Mesenchymal stem cell (in vitro differentiated cells and primary cell): ENCODE measurements at regions not wholly inside any gene's neighbourhood (a gene's known extent, or its start where the extent isn't known, plus 50 kb on each side); places are given as distances from the start of the nearest gene placed in this dataset.

ENCODE experiments used
- DNase-seq: peaks from one replicate; pipeline ENCODE4 v3.0.0-alpha.2; 2013
- H2AFZ ChIP-seq: one replicate; pipeline ENCODE4 v1.6.1; 2013; ENCODE audit warnings: low read depth, mild to moderate bottlenecking, control low read depth, inconsistent platforms, low read length, moderate library complexity
- H2AK5ac ChIP-seq: 2 replicates; pipeline ENCODE4 v1.6.1; 2013; ENCODE audit warnings: low read length, moderate library complexity, mild to moderate bottlenecking, inconsistent platforms; ENCODE audit not compliant: severe bottlenecking
- H2BK120ac ChIP-seq: one replicate; pipeline ENCODE4 v1.6.1; 2013; ENCODE audit warnings: low read depth, mild to moderate bottlenecking, inconsistent platforms, low read length, moderate library complexity
- H2BK12ac ChIP-seq, 2 experiments: one replicate each; pipeline ENCODE4 v1.6.1; 2013; ENCODE audit warnings: inconsistent platforms in 2 of 2, low read length in 2 of 2, mild to moderate bottlenecking in 2 of 2, moderate library complexity in 2 of 2, control low read depth in 1 of 2
- H2BK15ac ChIP-seq: one replicate; pipeline ENCODE4 v1.6.1; 2013; ENCODE audit warnings: mild to moderate bottlenecking, low read depth, inconsistent platforms; ENCODE audit not compliant: poor library complexity, severe bottlenecking
- H2BK5ac ChIP-seq: 2 replicates; pipeline ENCODE4 v1.6.1; 2013; ENCODE audit warnings: low read depth, mild to moderate bottlenecking, low read length, control low read depth, inconsistent platforms; ENCODE audit not compliant: poor library complexity, severe bottlenecking
- H3K14ac ChIP-seq, 2 experiments: one replicate each; pipeline ENCODE4 v1.6.1; 2013; ENCODE audit warnings: inconsistent platforms in 2 of 2, low read length in 2 of 2, control low read depth in 1 of 2, mild to moderate bottlenecking in 1 of 2, moderate library complexity in 1 of 2
- H3K18ac ChIP-seq, 2 experiments: one replicate each; pipeline ENCODE4 v1.6.1; 2013; ENCODE audit warnings: inconsistent platforms in 2 of 2, low read length in 2 of 2, control low read depth in 1 of 2, low read depth in 1 of 2, mild to moderate bottlenecking in 1 of 2
- H3K23ac ChIP-seq, 2 experiments: one replicate each; pipeline ENCODE4 v1.6.1; 2013; ENCODE audit warnings: inconsistent platforms in 2 of 2, low read length in 2 of 2, mild to moderate bottlenecking in 2 of 2, moderate library complexity in 2 of 2, control low read depth in 1 of 2
- H3K27ac ChIP-seq: 2 replicates; pipeline ENCODE4 v1.5.1; 2013; ENCODE audit warnings: mild to moderate bottlenecking, moderate library complexity, low read length, control low read depth, inconsistent platforms; ENCODE audit not compliant: poor library complexity, severe bottlenecking
- H3K27me3 ChIP-seq, 2 experiments: 2 replicates each; pipeline versions ENCODE4 v1.6.1 to v1.7.0; 2013; ENCODE audit warnings: low read length in 2 of 2, mild to moderate bottlenecking in 2 of 2, moderate library complexity in 2 of 2, control low read depth in 1 of 2, inconsistent platforms in 1 of 2; ENCODE audit not compliant: control insufficient read depth in 1 of 2, insufficient read depth in 1 of 2
- H3K36me3 ChIP-seq, 2 experiments: 2 replicates each; pipeline versions ENCODE4 v1.6.1 to v1.7.0; 2013; ENCODE audit warnings: low read length in 2 of 2, control low read depth in 1 of 2, inconsistent platforms in 1 of 2, low read depth in 1 of 2, mild to moderate bottlenecking in 1 of 2; ENCODE audit not compliant: insufficient read depth in 2 of 2, control insufficient read depth in 1 of 2
- H3K4ac ChIP-seq, 2 experiments: one replicate each; pipeline ENCODE4 v1.6.1; 2013; ENCODE audit warnings: inconsistent platforms in 2 of 2, low read length in 2 of 2, mild to moderate bottlenecking in 2 of 2, moderate library complexity in 2 of 2, control low read depth in 1 of 2, low read depth in 1 of 2
- H3K4me1 ChIP-seq: 2 replicates; pipeline ENCODE4 v1.6.1; 2013; ENCODE audit warnings: low read depth, low read length, control low read depth; ENCODE audit not compliant: control insufficient read depth, insufficient read depth
- H3K4me2 ChIP-seq: 2 replicates; pipeline ENCODE4 v1.6.1; 2013; ENCODE audit warnings: low read length, mild to moderate bottlenecking, inconsistent platforms; ENCODE audit not compliant: poor library complexity, severe bottlenecking
- H3K4me3 ChIP-seq, 2 experiments: 2 replicates each; pipeline versions ENCODE4 v1.5.1 to v1.7.0; 2013; ENCODE audit warnings: low read length in 2 of 2, mild to moderate bottlenecking in 2 of 2, control low read depth in 1 of 2, low read depth in 1 of 2; ENCODE audit not compliant: insufficient read depth in 1 of 2
- H3K79me1 ChIP-seq: replicated peaks from 2 replicates; pipeline ENCODE4 v1.6.1; 2013; ENCODE audit warnings: mild to moderate bottlenecking, control low read depth, low read length, inconsistent platforms; ENCODE audit not compliant: poor library complexity, severe bottlenecking
- H3K9ac ChIP-seq: 2 replicates; pipeline ENCODE4 v1.7.0; 2013; ENCODE audit warnings: mild to moderate bottlenecking, low read length, moderate library complexity
- H3K9me3 ChIP-seq: 2 replicates; pipeline ENCODE4 v1.7.0; 2013; ENCODE audit warnings: mild to moderate bottlenecking, low read length; ENCODE audit not compliant: control insufficient read depth
- H4K8ac ChIP-seq: one replicate; pipeline ENCODE4 v1.6.1; 2013; ENCODE audit warnings: inconsistent platforms, mild to moderate bottlenecking, low read length, moderate library complexity
- H4K91ac ChIP-seq: one replicate; pipeline ENCODE4 v1.6.1; 2013; ENCODE audit warnings: mild to moderate bottlenecking, low read length, inconsistent platforms
- WGBS: methylation state at CpG from one replicate; pipeline ENCODE4 v1.1.7; 2013; ENCODE audit warnings: mixed read lengths; 5-methylcytosine and 5-hydroxymethylcytosine counted together

DNA sequence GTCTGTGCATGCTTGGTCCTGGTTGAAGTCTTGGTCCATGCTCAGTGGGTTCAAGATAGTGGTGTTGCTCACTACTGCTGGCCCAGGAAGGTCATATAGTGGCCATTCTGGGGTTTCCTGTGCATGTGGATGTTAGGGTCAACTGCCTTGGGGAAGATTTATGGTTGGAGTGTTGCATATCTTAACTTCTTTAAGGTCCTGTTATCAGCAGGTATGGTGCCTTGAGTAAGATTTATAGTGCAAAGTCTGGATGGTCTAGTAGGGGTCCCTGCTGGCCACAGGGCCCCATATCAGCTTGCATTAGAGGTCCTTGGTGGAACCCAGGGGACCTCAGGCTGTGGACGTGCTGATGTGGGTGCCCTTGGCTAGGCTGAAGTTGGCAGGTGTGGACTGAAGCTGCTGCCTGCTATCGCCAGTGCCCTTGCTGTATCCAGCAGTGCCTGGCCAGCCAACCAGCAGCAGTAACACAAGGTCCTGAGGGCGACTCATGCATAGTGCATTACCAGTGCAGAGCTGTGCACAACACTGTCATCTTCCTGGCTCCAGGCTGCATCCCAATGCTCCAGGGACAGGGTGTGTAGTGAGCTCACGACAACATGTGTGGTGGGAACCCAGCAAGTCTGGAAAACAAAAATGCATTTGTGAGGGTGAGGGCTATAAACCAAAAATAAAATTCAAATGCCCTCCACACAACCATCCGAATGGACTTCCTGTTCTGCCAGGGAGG is 61.0 kb downstream of the BEX3 start:
- no peaks in the 10 kb centered on the region for H3K9me3 ChIP-seq
- no peak overlapping the region for H2BK120ac ChIP-seq
- H3K4me3 ChIP-seq, result no peak overlapping the region
- no peak overlapping the region for H4K91ac ChIP-seq
- H3K4ac ChIP-seq, result no peak overlapping the region
- peaks cover 2% of the 10 kb centered on the region for H3K79me1 ChIP-seq
- H3K14ac ChIP-seq, result peak overlapping the region in 1 of 2 experiments; percentile 7
- WGBS, result 91% methylated on average over 5 of the region's 5 CpGs
- H3K9ac ChIP-seq, result no peak overlapping the region
- no peak overlapping the region for H3K18ac ChIP-seq
- peaks cover 0 to 7% of the 10 kb centered on the region in 2 experiments for H3K27me3 ChIP-seq
- no peak overlapping the region for H2BK15ac ChIP-seq
- no peak overlapping the region for H2BK12ac ChIP-seq
- H3K27ac ChIP-seq, result no peak overlapping the region
- no peak overlapping the region for H2BK5ac ChIP-seq
- no peak overlapping the region for H2AFZ ChIP-seq
- H3K23ac ChIP-seq, result no peak overlapping the region
- H2AK5ac ChIP-seq, result no peak overlapping the region
- H3K36me3 ChIP-seq, result no peaks in the 10 kb centered on the region
- no peak for DNase-seq
- no peak overlapping the region for H3K4me2 ChIP-seq
- H3K4me1 ChIP-seq, result peaks cover 5% of the 10 kb centered on the region
- no peak overlapping the region for H4K8ac ChIP-seq

DNA sequence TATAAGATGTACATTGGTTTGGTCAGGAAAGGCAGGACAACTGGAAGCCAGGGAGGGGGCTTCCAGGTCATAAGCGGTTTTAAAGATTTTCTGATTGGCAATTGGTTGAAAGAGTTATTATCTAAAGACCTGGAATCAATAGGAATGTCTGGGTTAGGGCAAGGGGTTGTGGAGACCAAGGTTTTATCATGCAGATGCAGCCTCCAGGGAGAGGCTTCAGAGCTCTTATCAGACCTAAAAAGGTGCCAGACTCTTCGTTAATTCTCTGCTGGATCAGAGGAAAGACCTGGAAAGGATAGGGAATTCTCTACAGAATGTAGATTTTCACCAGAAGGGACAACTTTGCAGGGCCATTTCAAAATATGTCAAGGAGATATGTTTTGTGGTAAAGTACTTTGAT is 62.8 kb downstream of the BEX3 start:
- Histone ChIP-seq H2AFZ (no peak overlapping the region), H3K27me3 (peaks cover 0 to 9% of the 10 kb centered on the region in 2 experiments), H3K4ac (no peak overlapping the region), H3K18ac (no peak overlapping the region), H2BK15ac (no peak overlapping the region), H2BK12ac (no peak overlapping the region), H2BK5ac (no peak overlapping the region), H3K79me1 (peaks cover 2% of the 10 kb centered on the region), H3K4me2 (no peak overlapping the region), H4K8ac (no peak overlapping the region), H3K9me3 (no peaks in the 10 kb centered on the region), H3K27ac (no peak overlapping the region), H3K9ac (no peak overlapping the region), H3K36me3 (no peaks in the 10 kb centered on the region), H2BK120ac (no peak overlapping the region), H3K4me3 (no peak overlapping the region), H4K91ac (no peak overlapping the region), H3K23ac (no peak overlapping the region), H3K14ac (no peak overlapping the region), H2AK5ac (no peak overlapping the region), H3K4me1 (peaks cover 5% of the 10 kb centered on the region)
- 46% methylated on average over 2 of the region's 2 CpGs for WGBS
- no peak for DNase-seq

DNA sequence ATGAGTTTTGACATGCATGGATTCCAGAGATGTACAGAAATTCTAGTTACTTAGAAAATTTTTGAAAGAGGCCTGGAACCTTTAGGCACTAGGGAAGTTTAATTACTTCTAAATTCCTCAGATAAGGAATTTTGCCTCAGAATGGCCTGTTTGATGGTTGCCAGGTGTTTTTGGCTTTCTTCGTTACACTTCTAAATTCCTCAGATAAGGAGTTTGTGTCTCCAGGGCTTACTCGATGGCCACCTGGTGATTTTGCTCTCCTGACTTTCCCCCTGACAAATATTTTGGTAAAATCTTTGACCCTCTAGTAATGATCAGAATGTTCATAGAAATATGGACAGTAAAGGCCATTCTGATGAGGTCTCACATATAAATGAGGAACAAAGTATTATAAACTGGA is 64.3 kb downstream of the BEX3 start:
- no peak overlapping the region for H3K18ac ChIP-seq
- no peak overlapping the region for H2AK5ac ChIP-seq
- peaks cover 5% of the 10 kb centered on the region for H3K4me1 ChIP-seq
- 89% methylated on average over 1 of the region's 2 CpGs for WGBS
- no peak overlapping the region for H2BK120ac ChIP-seq
- H3K23ac ChIP-seq, result no peak overlapping the region
- H3K36me3 ChIP-seq, result no peaks in the 10 kb centered on the region
- H3K79me1 ChIP-seq, result peaks cover 2% of the 10 kb centered on the region
- no peak overlapping the region for H2BK15ac ChIP-seq
- no peak overlapping the region for H3K14ac ChIP-seq
- no peak overlapping the region for H3K4me2 ChIP-seq
- H2BK5ac ChIP-seq, result no peak overlapping the region
- no peak overlapping the region for H2BK12ac ChIP-seq
- H3K27ac ChIP-seq, result no peak overlapping the region
- no peak for DNase-seq
- no peak overlapping the region for H4K8ac ChIP-seq
- no peak overlapping the region for H3K4ac ChIP-seq
- H4K91ac ChIP-seq, result no peak overlapping the region
- H3K9me3 ChIP-seq, result no peaks in the 10 kb centered on the region
- no peak overlapping the region for H3K4me3 ChIP-seq
- peaks cover 0 to 9% of the 10 kb centered on the region in 2 experiments for H3K27me3 ChIP-seq
- no peak overlapping the region for H2AFZ ChIP-seq
- H3K9ac ChIP-seq, result no peak overlapping the region

DNA sequence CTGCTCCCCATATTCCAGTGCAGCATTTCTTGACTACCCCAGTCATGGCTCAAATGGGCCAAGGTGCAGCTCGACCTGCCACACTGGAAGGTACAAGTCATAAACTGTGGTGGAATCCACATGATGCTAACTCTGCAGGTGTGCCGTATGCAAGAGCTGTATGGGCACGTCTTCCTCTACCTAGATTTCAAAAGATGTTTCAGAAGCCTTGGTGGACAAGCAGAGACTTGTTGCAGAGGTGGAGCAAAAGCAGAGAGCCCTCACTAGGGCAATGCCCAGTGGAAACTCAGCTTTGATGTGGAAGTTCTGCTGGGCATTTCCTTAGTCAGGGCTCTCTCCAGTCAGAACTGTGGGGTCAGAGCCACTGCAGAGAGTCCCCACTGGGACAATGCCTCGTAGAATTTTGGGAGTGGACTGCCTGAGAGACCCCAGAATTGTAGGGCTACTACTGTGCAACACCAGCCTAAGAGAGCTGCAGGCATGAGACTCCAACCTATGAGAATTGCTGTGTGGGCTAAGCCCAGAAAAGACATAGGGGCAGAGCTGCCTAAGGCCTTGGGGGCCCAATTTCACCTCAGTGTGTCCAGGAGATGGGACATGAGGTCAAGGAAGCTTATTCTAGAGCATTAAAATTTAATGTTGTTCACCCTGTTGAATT is 65.7 kb downstream of the BEX3 start:
- no peak overlapping the region for H3K14ac ChIP-seq
- H2AK5ac ChIP-seq, result no peak overlapping the region
- peaks cover 2% of the 10 kb centered on the region for H3K79me1 ChIP-seq
- WGBS, result 94% methylated on average over 4 of the region's 4 CpGs
- no peaks in the 10 kb centered on the region for H3K36me3 ChIP-seq
- H4K8ac ChIP-seq, result no peak overlapping the region
- H2BK12ac ChIP-seq, result no peak overlapping the region
- no peak overlapping the region for H3K4me2 ChIP-seq
- H4K91ac ChIP-seq, result no peak overlapping the region
- H2BK120ac ChIP-seq, result no peak overlapping the region
- H3K4ac ChIP-seq, result no peak overlapping the region
- no peak overlapping the region for H3K4me3 ChIP-seq
- H3K18ac ChIP-seq, result no peak overlapping the region
- H2BK15ac ChIP-seq, result no peak overlapping the region
- DNase-seq, result no peak
- peak overlapping the region; percentile 26 for H3K9ac ChIP-seq
- H2AFZ ChIP-seq, result no peak overlapping the region
- no peak overlapping the region for H3K23ac ChIP-seq
- no peak overlapping the region for H2BK5ac ChIP-seq
- H3K4me1 ChIP-seq, result peaks cover 5% of the 10 kb centered on the region
- H3K27ac ChIP-seq, result no peak overlapping the region
- no peaks in the 10 kb centered on the region for H3K9me3 ChIP-seq
- peaks cover 0 to 9% of the 10 kb centered on the region in 2 experiments for H3K27me3 ChIP-seq
